SJSA1 (cell line): ENCODE measurements at regions not wholly inside any gene's neighbourhood (a gene's known extent, or its start where the extent isn't known, plus 50 kb on each side); places are given as distances from the start of the nearest gene placed in this dataset.

Experiments
- DNase-seq, 2 experiments: peaks; one replicate each; pipeline ENCODE4 v3.0.0-alpha.2; 2015 to 2020; ENCODE audit warnings: low spot score in 2 of 2, low read depth in 1 of 2
- H3K27ac ChIP-seq: fragments of 250-450 bp; sonication (Bioruptor Pico); 2 replicates; pipeline ENCODE4 v1.5.1; 2020; ENCODE audit warnings: mild to moderate bottlenecking, moderate library complexity
- H3K27me3 ChIP-seq: fragments of 250-450 bp; sonication (Bioruptor Pico); replicated peaks from 2 replicates; pipeline ENCODE4 v1.5.1; 2020; ENCODE audit warnings: mild to moderate bottlenecking, moderate library complexity
- H3K36me3 ChIP-seq: fragments of 250-450 bp; sonication (Bioruptor Pico); 2 replicates; pipeline ENCODE4 v1.5.1; 2020; ENCODE audit warnings: mild to moderate bottlenecking
- H3K4me1 ChIP-seq: fragments of 250-450 bp; sonication (Bioruptor Pico); replicated peaks from 2 replicates; pipeline ENCODE4 v1.6.1; 2021; ENCODE audit warnings: mild to moderate bottlenecking
- H3K4me3 ChIP-seq: fragments of 250-450 bp; sonication (Bioruptor Pico); 2 replicates; pipeline ENCODE4 v1.5.1; 2020; ENCODE audit warnings: mild to moderate bottlenecking
- H3K9me3 ChIP-seq: fragments of 250-450 bp; sonication (Bioruptor Pico); replicated peaks from 2 replicates; pipeline ENCODE4 v1.5.1; 2020; ENCODE audit warnings: mild to moderate bottlenecking

DNA sequence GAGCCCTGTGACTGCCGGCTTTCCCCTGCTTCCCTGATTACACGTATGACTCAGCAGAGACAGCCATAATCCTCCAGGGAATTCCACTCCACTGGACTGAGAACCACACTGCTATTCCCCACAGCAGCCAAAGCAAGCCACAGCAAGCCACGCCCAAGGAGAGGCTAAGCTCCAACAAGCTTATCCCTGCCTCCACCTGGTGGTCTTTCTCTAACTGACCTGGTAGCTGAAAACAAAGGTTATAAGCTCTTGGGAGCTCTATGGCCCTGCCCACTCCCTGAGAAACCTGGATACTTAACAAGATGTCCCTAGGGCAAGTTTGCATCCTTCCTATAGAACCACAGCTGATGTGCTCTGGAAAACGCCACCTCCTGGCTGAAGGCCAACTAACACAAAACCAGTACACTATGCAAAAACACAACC, 613.7 kb upstream of the CDH18 start:
- peaks cover 2% of the 10 kb centered on the region; the same call in 1 of the 2 replicates for H3K9me3 ChIP-seq
- no peaks in the 10 kb centered on the region for H3K27me3 ChIP-seq
- no peak overlapping the region for H3K4me3 ChIP-seq
- no peaks in the 10 kb centered on the region for H3K36me3 ChIP-seq
- H3K27ac ChIP-seq, result no peak overlapping the region
- DNase-seq, result no peak
- H3K4me1 ChIP-seq, result no peaks in the 10 kb centered on the region

DNA sequence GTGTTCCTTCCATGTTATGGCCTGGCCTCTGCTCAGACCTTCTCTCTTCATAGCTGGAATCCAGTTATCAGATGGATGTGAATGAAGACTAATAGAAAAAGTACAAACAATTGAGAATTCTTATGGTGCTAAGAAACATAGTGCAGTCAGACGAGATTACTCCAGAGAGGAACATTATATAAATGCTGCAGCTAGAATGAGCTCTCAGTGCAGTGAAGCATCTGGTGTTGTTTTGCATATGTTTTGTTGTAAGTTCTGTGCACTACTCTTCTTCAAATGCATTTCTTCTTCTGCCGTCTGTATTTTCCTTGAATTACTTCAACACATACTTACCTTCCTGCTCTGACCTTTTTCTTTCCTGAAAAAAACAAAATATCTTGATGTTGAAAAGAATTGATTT, 602.4 kb upstream of the CDH18 start:
- Histone ChIP-seq H3K27me3 (no peaks in the 10 kb centered on the region), H3K4me1 (no peaks in the 10 kb centered on the region), H3K36me3 (no peaks in the 10 kb centered on the region), H3K27ac (no peak overlapping the region), H3K4me3 (no peak overlapping the region), H3K9me3 (no peaks in the 10 kb centered on the region)
- no peak for DNase-seq

DNA sequence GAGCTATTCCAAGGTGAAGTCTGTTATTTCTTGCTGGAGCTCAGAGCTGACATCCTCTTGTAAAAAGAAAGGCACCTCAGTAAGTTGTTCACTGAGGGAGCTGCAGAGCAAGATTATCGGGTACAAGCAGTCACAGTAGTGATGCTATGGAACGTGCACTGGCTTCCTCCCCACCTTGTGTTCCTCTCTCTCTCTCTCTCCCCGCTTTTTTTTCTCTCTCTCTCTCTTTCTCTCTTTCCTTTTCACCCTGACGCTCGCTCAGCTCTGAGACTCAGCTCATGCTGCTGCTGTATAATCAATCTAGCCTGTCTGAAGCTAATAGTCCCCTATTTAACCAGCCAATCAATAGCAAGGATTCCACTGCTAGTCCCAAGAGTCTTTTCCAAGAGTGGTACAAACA, 587.6 kb upstream of the CDH18 start:
- H3K27ac ChIP-seq, result no peak overlapping the region
- 0 out of 2 replicates have a peak, but pooled peaks cover 4% of the 10 kb centered on the region for H3K9me3 ChIP-seq
- no peaks in the 10 kb centered on the region for H3K36me3 ChIP-seq
- H3K4me3 ChIP-seq, result no peak overlapping the region
- no peaks in the 10 kb centered on the region for H3K4me1 ChIP-seq
- no peaks in the 10 kb centered on the region; the same call in 1 of the 2 replicates for H3K27me3 ChIP-seq
- no peak for DNase-seq

DNA sequence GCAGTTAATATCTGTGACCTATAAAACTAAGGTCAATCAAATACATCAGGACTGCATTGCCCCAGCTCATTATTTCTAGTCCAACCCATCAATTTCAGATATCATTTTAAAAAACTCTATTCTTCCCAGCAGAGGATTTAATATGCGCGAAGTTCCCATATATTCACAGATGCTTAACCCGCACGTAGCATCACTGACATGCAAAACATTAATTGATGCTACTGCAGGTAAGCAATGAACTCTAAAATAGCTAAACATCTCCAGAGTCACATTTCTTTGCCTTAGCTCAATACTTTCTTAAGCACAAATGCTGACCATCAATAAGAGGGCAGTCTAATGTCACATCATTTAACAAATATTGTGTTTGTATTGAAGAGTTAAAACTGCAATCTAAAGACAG, 586.6 kb upstream of the CDH18 start:
- H3K27me3 ChIP-seq, result no peaks in the 10 kb centered on the region; the same call in 1 of the 2 replicates
- no peaks in the 10 kb centered on the region for H3K4me1 ChIP-seq
- H3K36me3 ChIP-seq, result no peaks in the 10 kb centered on the region
- H3K27ac ChIP-seq, result no peak overlapping the region
- 0 out of 2 replicates have a peak, but pooled peaks cover 4% of the 10 kb centered on the region for H3K9me3 ChIP-seq
- no peak for DNase-seq
- no peak overlapping the region for H3K4me3 ChIP-seq

DNA sequence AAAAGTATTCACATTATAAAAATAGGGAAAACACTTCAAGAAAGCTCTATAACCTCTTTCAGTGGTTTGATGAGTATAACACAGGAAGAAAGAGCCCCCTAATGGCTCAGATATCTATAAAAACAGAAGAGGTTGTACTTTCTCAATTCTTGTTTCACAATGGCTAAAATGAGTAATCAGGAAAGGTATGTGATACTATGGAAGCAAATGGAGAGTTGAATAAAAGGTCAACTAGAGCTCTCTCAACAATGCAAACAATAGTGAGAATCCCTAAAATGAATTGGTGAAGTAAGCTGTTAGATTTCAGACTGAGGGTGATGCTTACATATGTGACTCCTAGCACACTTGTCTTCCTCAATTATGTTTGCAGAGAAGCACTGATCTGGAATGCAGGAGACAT, 584.6 kb upstream of the CDH18 start:
- peak in 1 of 2 experiments; percentile 2 for DNase-seq
- H3K4me1 ChIP-seq, result no peaks in the 10 kb centered on the region
- no peaks in the 10 kb centered on the region for H3K36me3 ChIP-seq
- H3K4me3 ChIP-seq, result no peak overlapping the region
- H3K9me3 ChIP-seq, result no peaks in the 10 kb centered on the region
- no peak overlapping the region for H3K27ac ChIP-seq
- H3K27me3 ChIP-seq, result no peaks in the 10 kb centered on the region

DNA sequence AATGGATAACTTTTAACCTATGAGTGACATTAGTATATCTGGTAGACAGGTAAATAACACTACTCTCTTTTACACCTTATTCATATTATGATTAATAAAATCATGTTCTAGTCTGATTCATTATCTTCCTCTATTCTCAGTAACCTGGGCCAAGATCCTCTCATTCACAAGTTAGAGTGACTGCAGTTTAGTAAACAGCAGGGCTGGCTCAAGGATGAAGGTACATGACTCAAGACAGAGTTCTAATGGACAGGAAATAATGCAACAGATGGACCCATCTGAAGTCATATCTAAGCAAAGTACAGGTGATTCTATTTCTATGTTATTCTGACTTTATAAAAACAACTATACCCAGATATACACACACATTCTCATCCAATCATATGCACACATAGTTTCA, 582.5 kb upstream of the CDH18 start:
- H3K27me3 ChIP-seq, result no peaks in the 10 kb centered on the region
- no peak overlapping the region for H3K4me3 ChIP-seq
- H3K4me1 ChIP-seq, result no peaks in the 10 kb centered on the region
- DNase-seq, result no peak
- H3K36me3 ChIP-seq, result no peaks in the 10 kb centered on the region
- no peak overlapping the region for H3K27ac ChIP-seq
- 0 out of 2 replicates have a peak, but pooled peaks cover 2% of the 10 kb centered on the region for H3K9me3 ChIP-seq

DNA sequence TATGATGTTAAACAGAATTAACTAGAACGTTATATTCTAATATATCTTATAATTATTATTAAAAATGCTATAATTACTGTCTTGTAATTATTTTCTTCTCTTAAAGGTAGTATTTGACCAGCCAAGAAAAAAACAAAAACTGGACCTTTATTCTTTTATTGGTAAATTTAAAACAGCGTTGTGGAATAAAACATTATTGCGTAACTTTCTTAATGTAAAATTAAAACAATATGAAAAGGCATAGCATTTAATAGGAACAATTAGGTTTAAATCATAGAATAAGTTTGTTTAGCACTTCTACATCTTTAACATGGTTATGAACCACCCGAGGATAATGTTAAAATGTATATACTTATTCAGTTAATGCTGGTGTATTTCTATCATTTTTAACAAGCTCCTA, 574.5 kb upstream of the CDH18 start:
- no peaks in the 10 kb centered on the region for H3K4me1 ChIP-seq
- no peak for DNase-seq
- no peaks in the 10 kb centered on the region for H3K36me3 ChIP-seq
- 0 out of 2 replicates have a peak, but pooled peaks cover 2% of the 10 kb centered on the region for H3K9me3 ChIP-seq
- H3K27me3 ChIP-seq, result no peaks in the 10 kb centered on the region
- no peak overlapping the region for H3K4me3 ChIP-seq
- H3K27ac ChIP-seq, result no peak overlapping the region

DNA sequence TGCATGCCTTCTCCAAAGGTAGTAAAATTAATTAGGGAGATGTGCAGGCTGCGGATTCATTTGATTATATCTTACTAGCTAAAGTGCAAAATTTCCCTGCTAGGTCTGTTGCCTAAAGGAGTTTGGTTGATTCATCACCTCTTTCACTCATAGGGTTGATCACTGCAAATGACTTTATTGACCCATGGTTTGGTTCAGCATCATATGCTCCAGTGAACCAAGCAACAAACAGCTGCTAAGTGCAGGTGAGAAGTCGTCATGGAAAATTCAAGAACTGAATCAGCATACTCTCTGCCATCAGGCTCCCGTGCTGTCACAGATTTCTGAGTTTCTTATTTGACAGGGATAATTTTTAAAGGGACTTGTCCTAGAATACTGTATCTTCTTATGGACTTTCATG, 571.8 kb upstream of the CDH18 start:
- H3K27ac ChIP-seq, result no peak overlapping the region
- no peak overlapping the region for H3K4me3 ChIP-seq
- no peaks in the 10 kb centered on the region for H3K27me3 ChIP-seq
- H3K4me1 ChIP-seq, result no peaks in the 10 kb centered on the region
- DNase-seq, result no peak
- no peaks in the 10 kb centered on the region for H3K36me3 ChIP-seq
- H3K9me3 ChIP-seq, result no peaks in the 10 kb centered on the region

DNA sequence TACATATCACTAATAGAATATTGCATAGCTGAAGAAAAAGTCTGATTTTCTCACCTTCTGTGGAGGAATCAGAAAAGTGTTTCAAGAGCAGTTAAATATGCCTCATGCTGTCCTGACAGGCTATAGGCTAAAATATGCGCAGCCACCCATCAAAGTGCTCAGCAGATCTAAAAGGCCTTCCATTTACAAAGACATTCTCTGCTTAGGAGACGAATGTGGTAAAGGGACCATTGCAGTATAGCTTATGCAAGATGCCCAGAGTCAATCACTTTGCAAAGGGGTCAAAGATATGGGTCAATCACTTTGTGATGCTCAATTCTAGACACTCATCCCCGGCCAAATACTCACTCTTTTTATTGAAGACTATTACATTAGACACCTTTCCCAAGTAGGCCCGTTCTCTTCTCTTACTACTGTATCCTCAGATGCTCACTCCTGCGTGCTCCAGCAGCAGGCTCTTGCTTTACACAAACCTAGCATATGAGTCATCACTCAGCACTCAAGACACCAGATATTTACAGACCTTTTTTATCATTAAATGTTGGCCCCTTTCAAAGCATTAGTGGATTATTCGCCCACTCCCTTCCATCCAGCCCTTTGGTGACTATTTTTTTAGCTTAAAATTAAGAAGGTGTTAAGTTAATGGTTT, 568.2 kb upstream of the CDH18 start:
- Histone ChIP-seq H3K36me3 (no peaks in the 10 kb centered on the region), H3K27ac (no peak overlapping the region), H3K27me3 (no peaks in the 10 kb centered on the region), H3K9me3 (no peaks in the 10 kb centered on the region), H3K4me3 (no peak overlapping the region), H3K4me1 (no peaks in the 10 kb centered on the region)
- DNase-seq, result no peak

DNA sequence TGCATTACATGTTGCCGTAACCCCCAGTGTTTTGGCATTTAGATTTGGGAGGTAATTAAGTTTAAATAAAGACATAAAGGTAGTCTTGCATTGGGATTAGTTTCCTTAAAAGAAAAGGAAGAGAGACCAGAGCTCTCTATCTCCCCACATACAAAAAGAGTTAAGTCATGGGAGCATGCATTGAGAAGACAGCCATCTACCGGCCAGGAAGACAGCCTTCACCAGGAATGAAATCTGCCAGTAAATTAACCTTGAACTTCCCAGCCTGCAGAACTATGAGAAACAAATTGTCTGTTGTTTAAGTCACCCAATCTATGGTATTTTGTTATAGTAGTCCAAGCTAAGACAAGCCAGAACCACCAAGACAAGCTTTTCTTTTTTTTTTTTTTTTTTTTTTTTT, 567.0 kb upstream of the CDH18 start:
- no peak for DNase-seq
- H3K9me3 ChIP-seq, result no peaks in the 10 kb centered on the region
- H3K4me1 ChIP-seq, result no peaks in the 10 kb centered on the region
- no peaks in the 10 kb centered on the region for H3K27me3 ChIP-seq
- H3K4me3 ChIP-seq, result no peak overlapping the region
- H3K27ac ChIP-seq, result no peak overlapping the region
- no peaks in the 10 kb centered on the region for H3K36me3 ChIP-seq

DNA sequence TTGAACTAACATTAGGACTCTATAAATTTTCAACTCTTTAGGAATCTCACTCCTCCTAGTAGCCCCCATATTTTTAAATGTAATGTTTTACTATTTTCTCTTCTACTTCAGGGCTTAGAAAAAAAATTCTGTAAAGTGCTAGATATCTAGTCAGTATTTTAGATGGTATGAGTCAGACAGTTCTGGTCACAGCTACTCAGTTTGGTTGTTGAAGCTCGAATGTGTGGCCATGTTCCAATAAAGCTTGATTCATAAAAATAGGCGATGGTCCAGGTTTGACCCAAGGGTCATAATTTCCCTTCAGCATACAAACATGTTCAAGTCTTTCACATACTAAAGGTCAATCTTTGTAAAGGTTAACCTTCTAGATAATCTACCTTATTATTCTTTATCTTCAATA, 566.0 kb upstream of the CDH18 start:
- H3K4me3 ChIP-seq, result no peak overlapping the region
- H3K9me3 ChIP-seq, result no peaks in the 10 kb centered on the region
- no peak for DNase-seq
- H3K36me3 ChIP-seq, result no peaks in the 10 kb centered on the region
- no peaks in the 10 kb centered on the region for H3K27me3 ChIP-seq
- H3K4me1 ChIP-seq, result no peaks in the 10 kb centered on the region
- no peak overlapping the region for H3K27ac ChIP-seq

DNA sequence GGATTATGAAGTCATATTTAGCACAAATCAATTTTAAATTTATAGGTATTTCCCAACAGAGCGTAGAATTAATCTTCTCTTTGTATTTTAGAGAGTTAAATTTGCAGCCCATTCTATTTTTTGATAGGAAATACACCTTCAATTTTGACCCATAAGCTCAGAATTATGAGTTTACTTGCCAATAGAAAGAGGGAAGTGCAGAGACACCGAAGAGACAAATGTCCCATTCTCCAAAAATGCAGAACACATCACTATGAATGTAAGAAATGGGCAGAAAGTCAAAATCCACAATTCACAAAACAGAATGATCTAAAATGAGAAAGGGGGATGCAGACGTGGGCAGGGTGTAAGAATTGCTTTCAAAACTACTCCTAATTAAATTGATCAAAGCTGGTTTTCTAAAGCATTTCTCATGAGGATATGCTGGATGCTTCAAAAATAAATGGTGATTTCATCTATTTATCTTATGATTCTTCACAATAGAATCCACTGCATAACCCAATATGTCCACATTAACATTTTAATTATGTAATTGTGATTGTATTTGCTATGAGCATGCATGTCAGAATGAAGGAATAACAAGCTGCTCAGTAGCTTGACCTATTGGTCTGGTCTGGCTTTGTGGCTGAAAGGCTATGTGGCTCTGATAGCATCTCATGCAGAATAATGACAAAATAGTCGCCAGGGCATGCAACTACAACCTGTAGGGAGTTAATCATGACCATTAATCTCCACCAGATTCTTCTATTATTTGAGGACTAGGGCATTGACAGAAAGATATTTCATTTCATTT, 550.1 kb upstream of the CDH18 start:
- H3K4me1 ChIP-seq, result no peaks in the 10 kb centered on the region

DNA sequence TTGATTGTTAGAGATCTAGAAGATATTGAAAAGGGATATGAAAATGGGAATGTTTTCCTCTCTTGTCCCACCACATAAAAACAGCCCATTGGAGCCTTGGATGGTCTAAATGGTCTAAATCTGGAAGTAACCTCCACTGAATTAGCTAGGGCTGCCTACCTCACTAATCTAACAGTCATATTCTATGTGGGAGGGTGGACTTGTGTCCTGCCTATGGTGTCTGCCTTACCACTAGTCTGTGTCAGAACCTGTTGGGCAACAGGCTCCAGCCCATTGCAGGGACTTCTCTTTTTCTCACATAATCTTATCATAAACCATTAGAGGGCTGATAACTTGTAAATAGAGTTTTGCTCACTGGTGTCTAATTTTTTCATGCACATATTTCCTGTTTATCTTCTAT, 548.8 kb upstream of the CDH18 start:
- Histone ChIP-seq H3K9me3 (no peaks in the 10 kb centered on the region), H3K4me3 (no peak overlapping the region), H3K27ac (no peak overlapping the region), H3K4me1 (no peaks in the 10 kb centered on the region), H3K27me3 (no peaks in the 10 kb centered on the region), H3K36me3 (no peaks in the 10 kb centered on the region)
- no peak for DNase-seq

More for the DNA sequence above, 550.1 kb upstream of the CDH18 start:
- no peaks in the 10 kb centered on the region for H3K36me3 ChIP-seq
- no peaks in the 10 kb centered on the region for H3K27me3 ChIP-seq
- no peak overlapping the region for H3K4me3 ChIP-seq
- no peak for DNase-seq
- H3K9me3 ChIP-seq, result no peaks in the 10 kb centered on the region
- no peak overlapping the region for H3K27ac ChIP-seq

DNA sequence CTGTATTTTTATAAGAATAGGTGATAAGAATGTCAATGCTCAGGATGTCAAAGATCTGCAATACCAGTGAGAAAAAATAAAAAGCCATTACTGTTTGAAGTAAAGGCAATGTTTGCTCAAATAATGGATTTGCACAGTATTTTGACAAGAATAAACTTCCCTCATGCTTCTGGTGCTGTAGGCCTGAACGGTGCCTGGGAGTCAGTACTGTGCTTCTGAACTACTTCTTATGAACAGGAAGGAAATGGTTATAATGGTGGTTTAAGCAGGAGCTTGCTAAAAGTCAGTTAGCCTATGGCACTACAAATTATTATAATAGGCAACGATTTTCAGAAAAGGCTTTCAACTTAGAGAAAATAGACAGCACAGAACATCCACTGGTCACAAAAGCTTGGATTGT, 548.3 kb upstream of the CDH18 start:
- no peak overlapping the region for H3K27ac ChIP-seq
- H3K4me3 ChIP-seq, result no peak overlapping the region
- no peaks in the 10 kb centered on the region for H3K36me3 ChIP-seq
- DNase-seq, result no peak
- H3K9me3 ChIP-seq, result no peaks in the 10 kb centered on the region
- H3K4me1 ChIP-seq, result no peaks in the 10 kb centered on the region
- no peaks in the 10 kb centered on the region for H3K27me3 ChIP-seq
